ENCODE measurements at regions not wholly inside any gene's neighbourhood (a gene's known extent, or its start where the extent isn't known, plus 50 kb on each side); places are given as distances from the start of the nearest gene placed in this dataset.
"Not testable (repeated sequence)": the region's sequence is repeated elsewhere in the genome, so short reads cannot be mapped to it uniquely, and the experiment has no call there.

DNA sequence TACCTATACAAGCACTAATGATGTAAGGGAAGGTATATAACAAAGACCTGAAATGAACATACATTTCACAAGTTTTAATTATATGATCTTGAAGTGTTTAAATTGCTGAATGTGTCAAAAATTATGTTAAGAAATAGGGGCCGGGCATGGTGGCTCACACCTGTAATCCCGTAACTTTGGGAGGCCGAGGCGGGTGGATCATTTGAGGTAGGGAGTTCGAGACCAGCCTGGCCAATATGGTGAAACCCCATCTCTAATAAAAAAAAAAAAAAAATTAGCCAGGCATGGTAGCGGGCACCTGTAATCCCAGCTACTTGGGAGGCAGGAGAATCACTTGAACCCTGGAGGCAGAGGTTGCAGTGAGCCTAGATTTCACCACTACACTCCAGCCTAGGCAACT, 537.4 kb upstream of the STEAP1 start:
- H3K4ac ChIP-seq (ENCODE audit: low read length); H2BK120ac ChIP-seq (ENCODE audit: low read depth, low read length); H3K4me1 ChIP-seq (ENCODE audit: control insufficient read depth in 2 of 2, insufficient read depth in 1 of 2, low read depth in 1 of 2, low read length in 2 of 2); H3K23ac ChIP-seq (ENCODE audit: low read depth, low read length, poor library complexity); DNase-seq (ENCODE audit: low spot score); H3K79me1 ChIP-seq (ENCODE audit: low read depth, low read length); H3K4me3 ChIP-seq (ENCODE audit: low read length in 2 of 2); H2BK12ac ChIP-seq (ENCODE audit: low read length); H3K36me3 ChIP-seq (replicated peaks in 1 of 2; ENCODE audit: control insufficient read depth in 2 of 2, insufficient read depth in 2 of 2, low read length in 2 of 2); H3K27me3 ChIP-seq (ENCODE audit: control insufficient read depth in 3 of 3, insufficient read depth in 3 of 3, low read depth in 1 of 3, low read length in 3 of 3); H2BK5ac ChIP-seq (ENCODE audit: low read length); H3K27ac ChIP-seq (replicated peaks; ENCODE audit: low read length); H3K4me2 ChIP-seq (ENCODE audit: insufficient read depth, low read length, poor library complexity, severe bottlenecking); H2BK15ac ChIP-seq (ENCODE audit: low read length); H4K8ac ChIP-seq (ENCODE audit: low read depth, low read length); H3K14ac ChIP-seq (ENCODE audit: low read length); H2AK5ac ChIP-seq (ENCODE audit: low read depth, low read length); H4K91ac ChIP-seq (ENCODE audit: low read depth, low read length, poor library complexity); H3K9me3 ChIP-seq (replicated peaks in 1 of 2; ENCODE audit: control insufficient read depth in 2 of 2, insufficient read depth in 1 of 2, low read depth in 1 of 2, low read length in 2 of 2); H3K18ac ChIP-seq (ENCODE audit: low read length); H3K9ac ChIP-seq (ENCODE audit: low read depth, low read length, poor library complexity); H2AFZ ChIP-seq (ENCODE audit: low read length): not testable (repeated sequence)
- WGBS, 2 donors (ENCODE audit: extremely low coverage in 2 of 2, insufficient read length in 2 of 2, insufficient replicate concordance in 1 of 2) = no CpG with 5 or more reads among the region's 6 CpGs

DNA sequence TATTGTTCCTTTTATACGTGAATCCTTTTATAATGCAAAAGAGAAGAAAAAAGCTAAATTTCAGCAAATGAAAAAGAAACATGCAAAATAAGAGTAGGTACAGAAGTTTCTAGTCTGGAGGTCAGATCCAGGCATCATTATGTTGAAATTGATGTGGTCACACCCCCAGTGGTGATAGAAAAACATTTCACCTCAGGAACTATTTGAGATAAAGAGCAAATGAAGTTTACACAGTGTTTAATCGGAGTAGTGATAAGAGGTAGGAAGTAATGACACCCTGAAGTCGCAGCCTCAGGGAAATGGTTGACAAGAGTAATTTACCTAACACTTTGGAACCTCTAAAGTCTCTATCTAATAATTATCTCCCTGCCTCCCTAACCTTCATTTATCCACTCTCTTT, 536.0 kb upstream of the STEAP1 start:
- DNase-seq (ENCODE audit: low spot score) = no peak
- H3K14ac ChIP-seq (ENCODE audit: low read length) = no peak overlapping the region
- H3K4me2 ChIP-seq (ENCODE audit: insufficient read depth, low read length, poor library complexity, severe bottlenecking) = no peak overlapping the region
- H2BK120ac ChIP-seq (ENCODE audit: low read depth, low read length) = no peak overlapping the region
- no peaks in the 10 kb centered on the region for H3K36me3 ChIP-seq (replicated peaks in 1 of 2; ENCODE audit: control insufficient read depth in 2 of 2, insufficient read depth in 2 of 2, low read length in 2 of 2)
- H3K4me3 ChIP-seq (ENCODE audit: low read length in 2 of 2) = no peak overlapping the region
- H3K23ac ChIP-seq (ENCODE audit: low read depth, low read length, poor library complexity) = no peak overlapping the region
- H3K27ac ChIP-seq (replicated peaks; ENCODE audit: low read length) = no peak overlapping the region
- no peak overlapping the region for H4K8ac ChIP-seq (ENCODE audit: low read depth, low read length)
- H3K18ac ChIP-seq (ENCODE audit: low read length) = no peak overlapping the region
- no peak overlapping the region for H3K4ac ChIP-seq (ENCODE audit: low read length)
- H3K4me1 ChIP-seq (ENCODE audit: control insufficient read depth in 2 of 2, insufficient read depth in 1 of 2, low read depth in 1 of 2, low read length in 2 of 2) = no peaks in the 10 kb centered on the region
- no peak overlapping the region for H2AFZ ChIP-seq (ENCODE audit: low read length)
- no peaks in the 10 kb centered on the region for H3K27me3 ChIP-seq (ENCODE audit: control insufficient read depth in 3 of 3, insufficient read depth in 3 of 3, low read depth in 1 of 3, low read length in 3 of 3)
- no peak overlapping the region for H4K91ac ChIP-seq (ENCODE audit: low read depth, low read length, poor library complexity)
- H2BK5ac ChIP-seq (ENCODE audit: low read length) = no peak overlapping the region
- H3K9ac ChIP-seq (ENCODE audit: low read depth, low read length, poor library complexity) = no peak overlapping the region
- H3K9me3 ChIP-seq (replicated peaks in 1 of 2; ENCODE audit: control insufficient read depth in 2 of 2, insufficient read depth in 1 of 2, low read depth in 1 of 2, low read length in 2 of 2) = no peaks in the 10 kb centered on the region
- H2AK5ac ChIP-seq (ENCODE audit: low read depth, low read length) = no peak overlapping the region
- no peak overlapping the region for H2BK12ac ChIP-seq (ENCODE audit: low read length)
- H2BK15ac ChIP-seq (ENCODE audit: low read length) = no peak overlapping the region
- no peaks in the 10 kb centered on the region for H3K79me1 ChIP-seq (ENCODE audit: low read depth, low read length)
- WGBS, 2 donors (ENCODE audit: extremely low coverage in 2 of 2, insufficient read length in 2 of 2, insufficient replicate concordance in 1 of 2) = no CpG with 5 or more reads among the region's 3 CpGs

DNA sequence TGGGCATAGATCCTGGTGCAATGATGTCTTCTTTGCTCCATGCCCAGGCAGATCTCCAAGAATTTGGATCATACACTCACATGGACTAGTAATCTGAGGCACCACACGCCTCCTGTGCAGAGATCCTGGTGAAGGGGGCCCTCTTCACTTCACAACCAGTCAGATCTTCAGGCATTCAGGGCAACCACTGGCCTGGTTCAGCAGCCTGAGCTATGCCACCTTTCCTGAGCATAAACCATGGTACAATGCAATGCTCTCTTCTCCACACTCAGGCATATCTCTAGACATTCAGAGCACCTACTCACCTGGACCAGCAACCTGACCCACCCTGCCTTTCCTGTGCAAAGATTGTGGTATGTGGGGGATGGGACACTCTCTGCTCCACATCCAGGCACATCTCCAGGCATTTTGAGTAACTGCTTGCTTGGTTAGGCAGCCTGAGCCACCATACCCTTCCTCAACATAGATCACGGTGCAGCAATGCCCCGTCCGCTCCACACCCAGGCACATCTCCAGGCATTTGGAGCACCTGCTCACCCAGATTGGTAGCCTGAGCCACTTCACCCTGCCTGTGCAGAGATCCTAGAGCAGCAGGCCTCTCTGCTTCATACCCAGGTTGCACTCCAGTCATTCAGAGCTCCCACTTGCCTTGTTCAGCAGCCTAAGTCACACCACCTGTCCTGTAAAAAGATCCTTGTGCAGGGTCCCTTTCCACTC, 532.2 kb upstream of the STEAP1 start:
- Histone ChIP-seq H3K27ac (replicated peaks; ENCODE audit: low read length) (no peak overlapping the region), H2AK5ac (ENCODE audit: low read depth, low read length) (no peak overlapping the region)

DNA sequence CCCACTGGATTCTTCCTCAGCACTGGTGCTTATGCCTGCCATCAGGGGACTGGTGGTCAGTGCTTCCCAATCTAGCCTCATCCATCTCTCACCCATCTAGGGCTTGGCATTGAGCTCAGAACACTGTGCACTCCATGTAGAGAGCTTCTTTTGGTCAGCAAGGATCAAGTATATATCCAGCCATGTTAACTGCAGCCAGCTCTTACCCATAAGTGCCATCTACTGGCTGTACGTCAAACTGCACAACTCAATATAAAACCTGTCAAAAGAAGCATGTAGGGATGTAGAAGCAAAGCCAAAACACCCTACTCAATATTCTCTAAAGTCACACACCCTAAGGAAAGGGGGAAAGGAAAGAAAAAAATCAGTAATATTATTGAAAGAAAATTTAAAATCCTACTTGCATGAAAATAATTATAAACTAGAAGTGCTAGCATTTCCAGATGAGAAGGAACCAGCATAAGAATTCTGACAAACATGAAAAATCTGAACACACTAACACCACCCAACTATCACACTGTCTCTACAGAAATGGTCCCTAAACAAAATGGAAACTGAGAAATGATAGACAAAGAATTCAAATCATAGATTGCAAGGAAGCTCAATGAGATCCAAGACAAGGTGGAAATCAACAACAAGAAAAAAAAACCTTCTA, 531.1 kb upstream of the STEAP1 start:
- no peaks in the 10 kb centered on the region for H3K9me3 ChIP-seq (replicated peaks in 1 of 2; ENCODE audit: control insufficient read depth in 2 of 2, insufficient read depth in 1 of 2, low read depth in 1 of 2, low read length in 2 of 2)
- no peak overlapping the region for H2BK120ac ChIP-seq (ENCODE audit: low read depth, low read length)
- no peaks in the 10 kb centered on the region for H3K36me3 ChIP-seq (replicated peaks in 1 of 2; ENCODE audit: control insufficient read depth in 2 of 2, insufficient read depth in 2 of 2, low read length in 2 of 2)
- no CpG with 5 or more reads among the region's 1 CpG for WGBS, 2 donors (ENCODE audit: extremely low coverage in 2 of 2, insufficient read length in 2 of 2, insufficient replicate concordance in 1 of 2)
- no peaks in the 10 kb centered on the region for H3K27me3 ChIP-seq (ENCODE audit: control insufficient read depth in 3 of 3, insufficient read depth in 3 of 3, low read depth in 1 of 3, low read length in 3 of 3)
- H3K14ac ChIP-seq (ENCODE audit: low read length) = no peak overlapping the region
- no peak overlapping the region for H4K91ac ChIP-seq (ENCODE audit: low read depth, low read length, poor library complexity)
- peak; percentile 14 for DNase-seq (ENCODE audit: low spot score)
- no peak overlapping the region for H3K23ac ChIP-seq (ENCODE audit: low read depth, low read length, poor library complexity)
- H2AFZ ChIP-seq (ENCODE audit: low read length) = no peak overlapping the region
- no peak overlapping the region for H2BK15ac ChIP-seq (ENCODE audit: low read length)
- H3K18ac ChIP-seq (ENCODE audit: low read length) = no peak overlapping the region
- no peak overlapping the region for H3K4me3 ChIP-seq (ENCODE audit: low read length in 2 of 2)
- no peak overlapping the region for H3K4me2 ChIP-seq (ENCODE audit: insufficient read depth, low read length, poor library complexity, severe bottlenecking)
- H4K8ac ChIP-seq (ENCODE audit: low read depth, low read length) = no peak overlapping the region
- no peak overlapping the region for H2BK12ac ChIP-seq (ENCODE audit: low read length)
- H3K79me1 ChIP-seq (ENCODE audit: low read depth, low read length) = no peaks in the 10 kb centered on the region
- no peak overlapping the region for H2BK5ac ChIP-seq (ENCODE audit: low read length)
- no peaks in the 10 kb centered on the region for H3K4me1 ChIP-seq (ENCODE audit: control insufficient read depth in 2 of 2, insufficient read depth in 1 of 2, low read depth in 1 of 2, low read length in 2 of 2)
- H3K9ac ChIP-seq (ENCODE audit: low read depth, low read length, poor library complexity) = no peak overlapping the region
- H3K4ac ChIP-seq (ENCODE audit: low read length) = no peak overlapping the region
- H2AK5ac ChIP-seq (ENCODE audit: low read depth, low read length) = no peak overlapping the region
- H3K27ac ChIP-seq (replicated peaks; ENCODE audit: low read length) = no peak overlapping the region

More for the DNA sequence above, 532.2 kb upstream of the STEAP1 start:
- H3K4me2 ChIP-seq (ENCODE audit: insufficient read depth, low read length, poor library complexity, severe bottlenecking) = no peak overlapping the region
- no peak for DNase-seq (ENCODE audit: low spot score)
- no peak overlapping the region for H3K4ac ChIP-seq (ENCODE audit: low read length)
- H3K36me3 ChIP-seq (replicated peaks in 1 of 2; ENCODE audit: control insufficient read depth in 2 of 2, insufficient read depth in 2 of 2, low read length in 2 of 2) = no peaks in the 10 kb centered on the region
- no peak overlapping the region for H2BK5ac ChIP-seq (ENCODE audit: low read length)
- H3K9ac ChIP-seq (ENCODE audit: low read depth, low read length, poor library complexity) = peak overlapping the region; percentile 51
- no peaks in the 10 kb centered on the region for H3K79me1 ChIP-seq (ENCODE audit: low read depth, low read length)
- H3K14ac ChIP-seq (ENCODE audit: low read length) = no peak overlapping the region
- WGBS, 2 donors (ENCODE audit: extremely low coverage in 2 of 2, insufficient read length in 2 of 2, insufficient replicate concordance in 1 of 2) = no CpG with 5 or more reads among the region's 4 CpGs
- H3K4me3 ChIP-seq (ENCODE audit: low read length in 2 of 2) = no peak overlapping the region
- no peak overlapping the region for H4K8ac ChIP-seq (ENCODE audit: low read depth, low read length)
- no peaks in the 10 kb centered on the region for H3K27me3 ChIP-seq (ENCODE audit: control insufficient read depth in 3 of 3, insufficient read depth in 3 of 3, low read depth in 1 of 3, low read length in 3 of 3)
- no peak overlapping the region for H4K91ac ChIP-seq (ENCODE audit: low read depth, low read length, poor library complexity)
- H3K4me1 ChIP-seq (ENCODE audit: control insufficient read depth in 2 of 2, insufficient read depth in 1 of 2, low read depth in 1 of 2, low read length in 2 of 2) = no peaks in the 10 kb centered on the region
- no peak overlapping the region for H2BK12ac ChIP-seq (ENCODE audit: low read length)
- H2BK15ac ChIP-seq (ENCODE audit: low read length) = no peak overlapping the region
- H2BK120ac ChIP-seq (ENCODE audit: low read depth, low read length) = no peak overlapping the region
- no peaks in the 10 kb centered on the region for H3K9me3 ChIP-seq (replicated peaks in 1 of 2; ENCODE audit: control insufficient read depth in 2 of 2, insufficient read depth in 1 of 2, low read depth in 1 of 2, low read length in 2 of 2)
- peak overlapping the region; percentile 13 for H2AFZ ChIP-seq (ENCODE audit: low read length)
- no peak overlapping the region for H3K18ac ChIP-seq (ENCODE audit: low read length)
- H3K23ac ChIP-seq (ENCODE audit: low read depth, low read length, poor library complexity) = no peak overlapping the region

All from neuronal stem cell (in vitro differentiated cells).